Nephron (organoid): ENCODE measurements at regions not wholly inside any gene's neighbourhood (a gene's known extent, or its start where the extent isn't known, plus 50 kb on each side); places are given as distances from the start of the nearest gene placed in this dataset.
"Not testable (repeated sequence)": the region's sequence is repeated elsewhere in the genome, so short reads cannot be mapped to it uniquely, and the experiment has no call there.

ENCODE experiments used
- H3K27ac Mint-ChIP-seq, 3 experiments: 2 replicates each; pipeline ENCODE4 v1.8.0; 2020; ENCODE audit warnings: mixed read lengths in 3 of 3, mild to moderate bottlenecking in 2 of 3, moderate library complexity in 1 of 3
- H3K27me3 Mint-ChIP-seq: 2 replicates; pipeline ENCODE4 v1.8.0; 2021; ENCODE audit warnings: low read depth, mild to moderate bottlenecking, moderate library complexity, mixed read lengths
- H3K36me3 Mint-ChIP-seq: 2 replicates; pipeline ENCODE4 v1.8.0; 2020; ENCODE audit warnings: low read depth, mixed read lengths
- H3K4me1 Mint-ChIP-seq: 2 replicates; pipeline ENCODE4 v1.8.0; 2020; ENCODE audit warnings: mixed read lengths
- H3K4me3 Mint-ChIP-seq, 3 experiments: 2 replicates each; pipeline ENCODE4 v1.8.0; 2020; ENCODE audit warnings: mild to moderate bottlenecking in 3 of 3, mixed read lengths in 3 of 3, moderate library complexity in 2 of 3
- H3K9me3 Mint-ChIP-seq: 2 replicates; pipeline ENCODE4 v1.8.0; 2020; ENCODE audit warnings: mixed read lengths
- TF ChIP-seq, protein P1 (sequence below), 3 experiments: fragments of 200-600 bp; sonication (generic); IDR thresholded peaks; one replicate each; pipeline ENCODE4 v1.5.0; 2021; ENCODE audit warnings: antibody characterized with exemption in 3 of 3; ENCODE audit not compliant: unreplicated experiment in 3 of 3

- H3K36me3 Mint-ChIP-seq, result no peaks in the 10 kb centered on the region
- peak overlapping the region; percentile 10 to 23 (median 20) for H3K27ac Mint-ChIP-seq
- TF ChIP-seq, protein P1, sequence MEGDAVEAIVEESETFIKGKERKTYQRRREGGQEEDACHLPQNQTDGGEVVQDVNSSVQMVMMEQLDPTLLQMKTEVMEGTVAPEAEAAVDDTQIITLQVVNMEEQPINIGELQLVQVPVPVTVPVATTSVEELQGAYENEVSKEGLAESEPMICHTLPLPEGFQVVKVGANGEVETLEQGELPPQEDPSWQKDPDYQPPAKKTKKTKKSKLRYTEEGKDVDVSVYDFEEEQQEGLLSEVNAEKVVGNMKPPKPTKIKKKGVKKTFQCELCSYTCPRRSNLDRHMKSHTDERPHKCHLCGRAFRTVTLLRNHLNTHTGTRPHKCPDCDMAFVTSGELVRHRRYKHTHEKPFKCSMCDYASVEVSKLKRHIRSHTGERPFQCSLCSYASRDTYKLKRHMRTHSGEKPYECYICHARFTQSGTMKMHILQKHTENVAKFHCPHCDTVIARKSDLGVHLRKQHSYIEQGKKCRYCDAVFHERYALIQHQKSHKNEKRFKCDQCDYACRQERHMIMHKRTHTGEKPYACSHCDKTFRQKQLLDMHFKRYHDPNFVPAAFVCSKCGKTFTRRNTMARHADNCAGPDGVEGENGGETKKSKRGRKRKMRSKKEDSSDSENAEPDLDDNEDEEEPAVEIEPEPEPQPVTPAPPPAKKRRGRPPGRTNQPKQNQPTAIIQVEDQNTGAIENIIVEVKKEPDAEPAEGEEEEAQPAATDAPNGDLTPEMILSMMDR (IDR thresholded peaks at IDR 0.05; ENCODE audit: unreplicated experiment in 3 of 3), result no peak
These were observed 280.3 kb downstream of the RAB38 start for GRCh38 chr11:87894961-87895360.

GRCh38 chr11:87892291-87892690, 283.0 kb downstream of the RAB38 start:
- TF ChIP-seq, protein P1 (IDR thresholded peaks at IDR 0.05; ENCODE audit: unreplicated experiment in 3 of 3), result no peak
- no peaks in the 10 kb centered on the region for H3K36me3 Mint-ChIP-seq

More at GRCh38 chr11:87894961-87895360, 280.3 kb downstream of the RAB38 start:
- peaks cover 3% of the 10 kb centered on the region for H3K27me3 Mint-ChIP-seq
- no peak overlapping the region for H3K4me3 Mint-ChIP-seq
- H3K9me3 Mint-ChIP-seq, result no peaks in the 10 kb centered on the region
- H3K4me1 Mint-ChIP-seq, result peaks cover 11% of the 10 kb centered on the region

DNA sequence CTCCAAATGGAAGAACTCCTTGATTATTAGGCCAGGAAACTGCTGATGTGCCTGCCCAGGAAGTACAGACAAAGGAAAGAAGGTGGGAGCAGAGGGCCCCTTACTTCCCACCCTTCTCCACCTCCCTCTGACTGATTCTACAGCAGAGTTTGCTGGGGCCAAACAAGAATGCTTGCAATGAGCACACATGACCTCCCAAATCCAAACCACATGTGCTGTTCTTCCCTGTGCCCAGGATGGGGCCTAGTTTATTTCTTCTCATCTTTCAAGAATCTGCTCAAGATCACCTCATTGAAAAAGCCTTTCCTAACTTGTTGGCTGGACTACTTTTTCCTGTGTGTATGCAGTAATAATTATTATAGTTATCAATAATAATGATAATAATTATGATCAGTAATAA, 286.1 kb downstream of the RAB38 start:
- Mint-ChIP-seq H3K4me3 (no peak overlapping the region), H3K4me1 (peaks cover 8% of the 10 kb centered on the region), H3K27me3 (no peaks in the 10 kb centered on the region), H3K27ac (no peak overlapping the region), H3K36me3 (no peaks in the 10 kb centered on the region), H3K9me3 (no peaks in the 10 kb centered on the region)
- TF ChIP-seq, protein P1 (IDR thresholded peaks at IDR 0.05; ENCODE audit: unreplicated experiment in 3 of 3), result no peak

More at GRCh38 chr11:87892291-87892690, 283.0 kb downstream of the RAB38 start:
- no peaks in the 10 kb centered on the region for H3K9me3 Mint-ChIP-seq
- no peak overlapping the region for H3K4me3 Mint-ChIP-seq
- peaks cover 11% of the 10 kb centered on the region for H3K4me1 Mint-ChIP-seq
- peaks cover 3% of the 10 kb centered on the region for H3K27me3 Mint-ChIP-seq
- no peak overlapping the region for H3K27ac Mint-ChIP-seq

GRCh38 chr11:87885084-87885483, 290.2 kb downstream of the RAB38 start:
- not testable (repeated sequence) for H3K9me3 Mint-ChIP-seq, H3K4me3 Mint-ChIP-seq, H3K36me3 Mint-ChIP-seq, H3K27me3 Mint-ChIP-seq, H3K4me1 Mint-ChIP-seq, H3K27ac Mint-ChIP-seq

DNA sequence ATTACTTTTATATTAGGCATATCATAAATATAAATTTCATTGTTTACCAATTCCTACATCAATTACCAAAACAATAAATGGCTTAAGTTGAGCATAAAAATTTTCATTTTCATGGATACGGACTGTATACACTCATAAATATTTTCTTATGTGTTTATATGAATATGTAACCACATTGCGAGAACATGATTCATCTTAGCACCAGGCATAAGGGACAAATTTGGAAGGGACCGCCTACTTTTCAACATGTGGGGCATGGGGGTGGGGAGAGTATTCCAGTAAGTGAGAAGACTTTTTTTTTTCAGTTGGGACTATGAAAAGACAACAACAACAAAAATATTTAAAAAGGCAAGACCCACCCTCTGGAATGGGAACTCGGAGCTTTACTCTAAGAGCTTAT, 296.1 kb downstream of the RAB38 start:
- Mint-ChIP-seq H3K4me1 (peaks cover 5% of the 10 kb centered on the region), H3K9me3 (no peaks in the 10 kb centered on the region), H3K4me3 (no peak overlapping the region), H3K27me3 (no peaks in the 10 kb centered on the region), H3K27ac (peak overlapping the region in 1 of 3 experiments; percentile 45), H3K36me3 (no peaks in the 10 kb centered on the region)
- TF ChIP-seq, protein P1 (IDR thresholded peaks at IDR 0.05; ENCODE audit: unreplicated experiment in 3 of 3), result no peak

GRCh38 chr11:87878373-87878825, 296.8 kb downstream of the RAB38 start:
- Mint-ChIP-seq H3K27me3 (no peaks in the 10 kb centered on the region), H3K36me3 (no peaks in the 10 kb centered on the region)

More at GRCh38 chr11:87878373-87878825, 296.8 kb downstream of the RAB38 start:
- TF ChIP-seq, protein P1 (IDR thresholded peaks at IDR 0.05; ENCODE audit: unreplicated experiment in 3 of 3), result peak; percentile 59 to 64 (median 61)
- Mint-ChIP-seq H3K4me3 (no peak overlapping the region), H3K9me3 (no peaks in the 10 kb centered on the region), H3K27ac (peak overlapping the region in 2 of 3 experiments; percentile 30 to 45), H3K4me1 (peaks cover 5% of the 10 kb centered on the region)
